Skin epidermis (tissue), 12 donors: ENCODE measurements at regions not wholly inside any gene's neighbourhood (a gene's known extent, or its start where the extent isn't known, plus 50 kb on each side); places are given as distances from the start of the nearest gene placed in this dataset.
A peak's percentile ranks its signal among the peaks of the same experiment; 100 is the strongest.
"Not testable (repeated sequence)": the region's sequence is repeated elsewhere in the genome, so short reads cannot be mapped to it uniquely, and the experiment has no call there.

Experiments used
- H3K27ac ChIP-seq, 21 experiments: fragments of 200-600 bp; sonication (generic) in 11 of 21; one replicate each; pipeline ENCODE4 v1.5.0; 2020; ENCODE audit warnings: mild to moderate bottlenecking in 3 of 21, inconsistent platforms in 2 of 21, moderate library complexity in 2 of 21
- H3K4me3 ChIP-seq, 7 experiments: fragments of 200-600 bp; sonication (generic) in 2 of 7; one replicate each; pipeline ENCODE4 v1.5.0; 2020; ENCODE audit warnings: inconsistent platforms in 2 of 7, mild to moderate bottlenecking in 2 of 7, moderate library complexity in 1 of 7

GRCh38 chrX:132302687-132303086 is 83.4 kb upstream of the RAP2C start:
- H3K4me3 ChIP-seq, H3K27ac ChIP-seq: not testable (repeated sequence)

GRCh38 chrX:132294776-132295495 is 75.7 kb upstream of the RAP2C start:
- no peak overlapping the region for H3K27ac ChIP-seq
- no peak overlapping the region for H3K4me3 ChIP-seq

GRCh38 chrX:132294192-132294591 is 74.9 kb upstream of the RAP2C start:
- Histone ChIP-seq H3K4me3 (no peak overlapping the region), H3K27ac (no peak overlapping the region)

GRCh38 chrX:132292793-132293192 is 73.5 kb upstream of the RAP2C start:
- no peak overlapping the region for H3K4me3 ChIP-seq
- H3K27ac ChIP-seq, result no peak overlapping the region

GRCh38 chrX:132277953-132278614 is 58.8 kb upstream of the RAP2C start:
- Histone ChIP-seq H3K4me3 (no peak overlapping the region), H3K27ac (no peak overlapping the region)

GRCh38 chrX:132272826-132273225 is 53.6 kb upstream of the RAP2C start:
- peak overlapping the region in 7 of 21 experiments; percentile 60 to 85 (median 70) for H3K27ac ChIP-seq

GRCh38 chrX:132271311-132271778 is 52.1 kb upstream of the RAP2C start:
- no peak overlapping the region for H3K4me3 ChIP-seq
- H3K27ac ChIP-seq, result peak overlapping the region in 17 of 21 experiments; percentile 38 to 85 (median 68)

More at GRCh38 chrX:132272826-132273225, 53.6 kb upstream of the RAP2C start:
- H3K4me3 ChIP-seq, result no peak overlapping the region

GRCh38 chrX:132270699-132271098 is 51.5 kb upstream of the RAP2C start:
- Histone ChIP-seq H3K27ac (peak overlapping the region in 17 of 21 experiments; percentile 38 to 82 (median 68)), H3K4me3 (no peak overlapping the region)

- Histone ChIP-seq H3K27ac (peak overlapping the region in 5 of 21 experiments; percentile 27 to 50 (median 35)), H3K4me3 (no peak overlapping the region)
Observed at GRCh38 chrX:132270021-132270420, 50.8 kb upstream of the RAP2C start.
